Progenitor cell of endocrine pancreas (in vitro differentiated cells): ENCODE measurements at regions not wholly inside any gene's neighbourhood (a gene's known extent, or its start where the extent isn't known, plus 50 kb on each side); places are given as distances from the start of the nearest gene placed in this dataset.

Source experiments
- DNase-seq: peaks from one replicate; pipeline ENCODE4 v3.0.0; 2021; ENCODE audit warnings: low spot score; ENCODE audit not compliant: unreplicated experiment
- H3K27ac Mint-ChIP-seq: 2 replicates; pipeline ENCODE4 v1.8.0; 2021; ENCODE audit warnings: mild to moderate bottlenecking, moderate library complexity, mixed read lengths
- H3K27me3 Mint-ChIP-seq: 2 replicates; pipeline ENCODE4 v1.8.0; 2021; ENCODE audit warnings: mixed read lengths
- H3K36me3 Mint-ChIP-seq: 2 replicates; pipeline ENCODE4 v1.8.0; 2022; ENCODE audit warnings: mixed read lengths; ENCODE audit not compliant: insufficient read depth
- H3K4me1 Mint-ChIP-seq: 2 replicates; pipeline ENCODE4 v1.8.0; 2021; ENCODE audit warnings: low read depth, mixed read lengths
- H3K4me3 Mint-ChIP-seq: 2 replicates; pipeline ENCODE4 v1.8.0; 2021; ENCODE audit warnings: low read depth, mild to moderate bottlenecking, moderate library complexity, mixed read lengths
- H3K9me3 Mint-ChIP-seq: 2 replicates; pipeline ENCODE4 v1.8.0; 2021; ENCODE audit warnings: low read depth, mixed read lengths
- TF ChIP-seq, protein P1 (sequence below): fragments of 200-600 bp; sonication (generic); IDR thresholded peaks from one replicate; pipeline ENCODE4 v1.5.0; 2021; ENCODE audit warnings: antibody characterized with exemption, mild to moderate bottlenecking; ENCODE audit not compliant: unreplicated experiment

GRCh38 chr10:6995341-6995740, 415.3 kb upstream of the PRKCQ start:
- H3K27me3 Mint-ChIP-seq: no peaks in the 10 kb centered on the region
- peaks cover 4% of the 10 kb centered on the region for H3K9me3 Mint-ChIP-seq
- H3K4me1 Mint-ChIP-seq: no peaks in the 10 kb centered on the region
- H3K27ac Mint-ChIP-seq: no peak overlapping the region
- H3K36me3 Mint-ChIP-seq: no peaks in the 10 kb centered on the region
- DNase-seq: no peak
- TF ChIP-seq, protein P1, sequence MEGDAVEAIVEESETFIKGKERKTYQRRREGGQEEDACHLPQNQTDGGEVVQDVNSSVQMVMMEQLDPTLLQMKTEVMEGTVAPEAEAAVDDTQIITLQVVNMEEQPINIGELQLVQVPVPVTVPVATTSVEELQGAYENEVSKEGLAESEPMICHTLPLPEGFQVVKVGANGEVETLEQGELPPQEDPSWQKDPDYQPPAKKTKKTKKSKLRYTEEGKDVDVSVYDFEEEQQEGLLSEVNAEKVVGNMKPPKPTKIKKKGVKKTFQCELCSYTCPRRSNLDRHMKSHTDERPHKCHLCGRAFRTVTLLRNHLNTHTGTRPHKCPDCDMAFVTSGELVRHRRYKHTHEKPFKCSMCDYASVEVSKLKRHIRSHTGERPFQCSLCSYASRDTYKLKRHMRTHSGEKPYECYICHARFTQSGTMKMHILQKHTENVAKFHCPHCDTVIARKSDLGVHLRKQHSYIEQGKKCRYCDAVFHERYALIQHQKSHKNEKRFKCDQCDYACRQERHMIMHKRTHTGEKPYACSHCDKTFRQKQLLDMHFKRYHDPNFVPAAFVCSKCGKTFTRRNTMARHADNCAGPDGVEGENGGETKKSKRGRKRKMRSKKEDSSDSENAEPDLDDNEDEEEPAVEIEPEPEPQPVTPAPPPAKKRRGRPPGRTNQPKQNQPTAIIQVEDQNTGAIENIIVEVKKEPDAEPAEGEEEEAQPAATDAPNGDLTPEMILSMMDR: no peak
- H3K4me3 Mint-ChIP-seq: no peak overlapping the region

DNA sequence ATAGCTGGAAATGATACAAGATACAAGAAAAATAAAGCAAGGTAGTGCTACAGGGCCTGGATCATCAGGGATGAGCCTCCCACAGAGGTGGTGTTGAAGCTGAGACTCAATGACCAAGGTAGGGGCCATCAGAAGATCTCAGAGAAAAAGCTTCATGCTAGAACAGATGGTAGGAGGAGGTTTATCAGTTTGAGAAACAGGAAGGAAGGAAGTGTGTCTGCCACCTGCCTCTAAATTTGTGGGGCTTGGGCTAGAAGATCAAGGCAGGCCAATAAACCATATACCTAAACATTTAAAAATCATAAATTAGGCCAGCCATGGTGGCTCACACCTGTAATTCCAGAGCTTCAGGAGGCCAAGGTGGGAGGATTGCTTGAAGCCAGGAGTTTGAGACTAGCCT, 410.8 kb upstream of the PRKCQ start:
- TF ChIP-seq, protein P1: no peak
- DNase-seq: no peak
- no peaks in the 10 kb centered on the region for H3K4me1 Mint-ChIP-seq
- peaks cover 4% of the 10 kb centered on the region for H3K9me3 Mint-ChIP-seq
- no peak overlapping the region for H3K27ac Mint-ChIP-seq
- no peaks in the 10 kb centered on the region for H3K27me3 Mint-ChIP-seq
- no peaks in the 10 kb centered on the region for H3K36me3 Mint-ChIP-seq
- no peak overlapping the region for H3K4me3 Mint-ChIP-seq

DNA sequence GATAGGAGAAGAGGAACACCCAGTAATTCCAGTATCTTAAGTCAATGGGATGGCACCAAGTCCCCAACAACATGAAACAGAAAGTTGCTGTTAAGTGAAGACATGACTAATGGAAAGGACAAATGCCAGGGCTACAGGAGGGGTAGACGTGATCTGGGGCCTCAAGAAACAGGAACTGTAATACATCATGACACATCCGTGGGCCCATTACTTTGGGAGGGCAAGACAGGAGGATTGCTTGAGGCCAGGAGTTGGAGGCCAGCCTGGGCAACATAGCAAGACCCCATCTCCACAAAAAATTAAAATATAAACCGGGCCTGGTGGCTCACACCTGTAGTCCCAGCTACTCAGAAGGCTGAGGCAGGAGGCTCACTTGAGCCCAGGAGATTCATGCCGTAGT, 408.6 kb upstream of the PRKCQ start:
- Mint-ChIP-seq H3K4me1 (no peaks in the 10 kb centered on the region), H3K27ac (no peak overlapping the region), H3K4me3 (no peak overlapping the region), H3K36me3 (no peaks in the 10 kb centered on the region), H3K9me3 (peaks cover 4% of the 10 kb centered on the region), H3K27me3 (no peaks in the 10 kb centered on the region)
- no peak for DNase-seq
- TF ChIP-seq, protein P1: no peak

GRCh38 chr10:6987536-6987945, 407.5 kb upstream of the PRKCQ start:
- Mint-ChIP-seq H3K27ac (no peak overlapping the region), H3K27me3 (no peaks in the 10 kb centered on the region), H3K4me1 (no peaks in the 10 kb centered on the region), H3K9me3 (no peaks in the 10 kb centered on the region), H3K36me3 (no peaks in the 10 kb centered on the region), H3K4me3 (no peak overlapping the region)
- DNase-seq: no peak
- TF ChIP-seq, protein P1: no peak

DNA sequence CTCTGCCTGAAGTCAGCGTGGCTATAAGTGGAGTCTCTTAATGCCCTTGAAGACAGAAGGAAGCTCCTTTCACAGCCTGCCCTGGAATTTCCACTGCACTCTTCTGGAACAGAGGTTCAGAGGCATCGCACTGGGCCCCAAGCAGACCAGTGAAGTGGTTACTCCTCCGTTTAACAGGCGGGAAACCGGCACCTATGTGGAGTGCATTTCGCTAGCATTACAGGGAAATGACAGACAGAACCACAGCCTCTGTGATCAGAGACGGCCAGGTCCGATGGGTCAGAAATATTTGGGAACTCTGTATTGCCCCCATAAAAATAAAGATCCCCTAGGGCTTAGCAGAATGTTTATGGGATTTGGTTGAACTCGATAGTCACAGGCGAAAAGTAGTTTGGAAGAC, 406.9 kb upstream of the PRKCQ start:
- no peak for DNase-seq
- Mint-ChIP-seq H3K27ac (no peak overlapping the region), H3K4me1 (no peaks in the 10 kb centered on the region), H3K27me3 (no peaks in the 10 kb centered on the region), H3K9me3 (no peaks in the 10 kb centered on the region), H3K4me3 (no peak overlapping the region), H3K36me3 (no peaks in the 10 kb centered on the region)
- TF ChIP-seq, protein P1: no peak
